OCI-LY7 (cell line): ENCODE measurements at regions not wholly inside any gene's neighbourhood (a gene's known extent, or its start where the extent isn't known, plus 50 kb on each side); places are given as distances from the start of the nearest gene placed in this dataset.

Experiments
- BruUV-seq: library from RNA; stranded (reverse); fragments of 400-500 nt; replicated peaks from 2 replicates; lab custom pipeline; 2021; lab: Mats Ljungman, UMichigan
- CTCF ChIA-PET: fragments of 300-600 bp; sonication (Branson Sonifier 250); formaldehyde crosslinking; loops from one replicate; lab custom pipeline; 2022; ENCODE audit warnings: antibody characterized with exemption; ENCODE audit not compliant: unreplicated experiment; lab: Charles Lee
- POLR2A ChIA-PET: fragments of 300-600 bp; sonication (Branson Sonifier 250); formaldehyde crosslinking; loops from one replicate; lab custom pipeline; 2022; ENCODE audit warnings: antibody characterized with exemption; lab: Charles Lee
- DNase-seq: peaks from one replicate; pipeline ENCODE4 v3.0.0-alpha.2; 2015; ENCODE audit warnings: low spot score
- H2AFZ ChIP-seq: fragments of 200-600 bp; sonication (generic), shearing (Covaris generic); 2 replicates; pipeline ENCODE4 v1.6.1; 2014; ENCODE audit warnings: mild to moderate bottlenecking, antibody characterized with exemption, low read length, moderate library complexity
- H3K27ac ChIP-seq: fragments of 200-600 bp; sonication (generic); 2 replicates; pipeline ENCODE4 v1.5.1; 2014; ENCODE audit warnings: mixed run types, low read depth, mild to moderate bottlenecking, moderate library complexity, low read length, inconsistent platforms; ENCODE audit not compliant: poor library complexity, severe bottlenecking
- H3K36me3 ChIP-seq: fragments of 200-600 bp; sonication (generic); 2 replicates; pipeline ENCODE4 v1.6.1; 2014; ENCODE audit warnings: mild to moderate bottlenecking, antibody characterized with exemption, low read length, moderate library complexity, mixed read lengths; ENCODE audit not compliant: insufficient read depth
- H3K4me1 ChIP-seq: fragments of 200-600 bp; sonication (generic); 2 replicates; pipeline ENCODE4 v1.5.1; 2014; ENCODE audit warnings: mild to moderate bottlenecking, low read length; ENCODE audit not compliant: insufficient read depth, poor library complexity, severe bottlenecking
- H3K4me2 ChIP-seq: fragments of 200-600 bp; sonication (generic); 2 replicates; pipeline ENCODE4 v1.6.1; 2014; ENCODE audit warnings: mild to moderate bottlenecking, low read length
- H3K4me3 ChIP-seq: fragments of 200-600 bp; sonication (generic); 2 replicates; pipeline ENCODE4 v1.5.1; 2014; ENCODE audit warnings: mild to moderate bottlenecking, low read depth, low read length; ENCODE audit not compliant: poor library complexity, severe bottlenecking
- H3K79me2 ChIP-seq: fragments of 200-600 bp; sonication (generic); 2 replicates; pipeline ENCODE4 v1.6.1; 2016; ENCODE audit warnings: low read depth, mild to moderate bottlenecking, low read length, moderate library complexity, mixed read lengths; ENCODE audit not compliant: insufficient read depth
- H3K9me2 ChIP-seq: fragments of 200-600 bp; sonication (generic); 2 replicates; pipeline ENCODE4 v1.6.1; 2016; ENCODE audit warnings: mild to moderate bottlenecking, low read length, mixed read lengths; ENCODE audit not compliant: insufficient read depth
- H3K9me3 ChIP-seq: fragments of 200-600 bp; sonication (generic); 2 replicates; pipeline ENCODE4 v1.6.1; 2014; ENCODE audit warnings: mild to moderate bottlenecking, mixed run types, low read length, mixed read lengths
- H4K20me1 ChIP-seq: fragments of 200-600 bp; sonication (generic); 2 replicates; pipeline ENCODE4 v1.6.1; 2014; ENCODE audit warnings: mild to moderate bottlenecking, antibody characterized with exemption, low read length, moderate library complexity, mixed read lengths; ENCODE audit not compliant: insufficient read depth
- EZH2phosphoT487 ChIP-seq: fragments of 200-600 bp; sonication (generic); IDR thresholded peaks from 2 replicates; pipeline ENCODE4 v1.6.1; 2018; ENCODE audit warnings: low read depth, borderline replicate concordance, mild to moderate bottlenecking, mixed run types, antibody characterized with exemption, low read length, moderate library complexity, mixed read lengths
- intact Hi-C: fragments of 100-400 bp; cut with micrococcal nuclease; formaldehyde crosslinking; loops from one replicate; pipeline ENCODE4 v1.10.0; 2022; ENCODE audit not compliant: unreplicated experiment
- TF ChIP-seq, protein P1 (sequence below): fragments of 200-600 bp; sonication (generic); conservative IDR thresholded peaks from 2 replicates; pipeline ENCODE4 v1.5.1; 2014; ENCODE audit warnings: mild to moderate bottlenecking, antibody characterized with exemption, low read length, moderate library complexity, mixed read lengths

DNA sequence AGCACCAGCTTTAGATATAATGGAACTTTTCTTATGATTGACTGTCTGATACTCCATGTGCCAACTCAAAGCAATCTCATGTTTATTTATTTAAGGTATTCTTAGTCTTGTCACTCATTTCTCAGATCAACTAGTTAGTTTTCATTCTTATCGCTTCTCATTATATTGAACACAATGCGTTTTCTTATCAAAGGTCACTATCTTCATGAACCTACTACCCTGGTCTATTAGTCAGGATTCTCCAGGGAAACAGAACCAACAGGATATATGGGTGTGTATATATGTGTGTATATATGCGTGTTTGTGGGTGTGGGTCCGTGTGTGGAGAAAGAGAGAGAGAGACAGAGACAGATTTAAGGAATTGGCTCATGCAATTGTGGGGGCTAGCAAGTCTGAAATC is 619.9 kb downstream of the ZEB2 start:
- no TSS peak for BruUV-seq
- no peak for DNase-seq
- Histone ChIP-seq H3K9me3 (no peaks in the 10 kb centered on the region), H3K36me3 (no peaks in the 10 kb centered on the region), H3K4me2 (no peak overlapping the region), H3K4me3 (no peak overlapping the region), H3K27ac (no peak overlapping the region), H3K9me2 (no peaks in the 10 kb centered on the region), H3K79me2 (no peaks in the 10 kb centered on the region), H4K20me1 (no peaks in the 10 kb centered on the region), H3K4me1 (no peaks in the 10 kb centered on the region), H2AFZ (no peak overlapping the region)
- intact Hi-C loops, result no loop called here
- TF ChIP-seq, protein P1, sequence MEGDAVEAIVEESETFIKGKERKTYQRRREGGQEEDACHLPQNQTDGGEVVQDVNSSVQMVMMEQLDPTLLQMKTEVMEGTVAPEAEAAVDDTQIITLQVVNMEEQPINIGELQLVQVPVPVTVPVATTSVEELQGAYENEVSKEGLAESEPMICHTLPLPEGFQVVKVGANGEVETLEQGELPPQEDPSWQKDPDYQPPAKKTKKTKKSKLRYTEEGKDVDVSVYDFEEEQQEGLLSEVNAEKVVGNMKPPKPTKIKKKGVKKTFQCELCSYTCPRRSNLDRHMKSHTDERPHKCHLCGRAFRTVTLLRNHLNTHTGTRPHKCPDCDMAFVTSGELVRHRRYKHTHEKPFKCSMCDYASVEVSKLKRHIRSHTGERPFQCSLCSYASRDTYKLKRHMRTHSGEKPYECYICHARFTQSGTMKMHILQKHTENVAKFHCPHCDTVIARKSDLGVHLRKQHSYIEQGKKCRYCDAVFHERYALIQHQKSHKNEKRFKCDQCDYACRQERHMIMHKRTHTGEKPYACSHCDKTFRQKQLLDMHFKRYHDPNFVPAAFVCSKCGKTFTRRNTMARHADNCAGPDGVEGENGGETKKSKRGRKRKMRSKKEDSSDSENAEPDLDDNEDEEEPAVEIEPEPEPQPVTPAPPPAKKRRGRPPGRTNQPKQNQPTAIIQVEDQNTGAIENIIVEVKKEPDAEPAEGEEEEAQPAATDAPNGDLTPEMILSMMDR, result no peak
- ChIA-PET POLR2A (no interaction called here), CTCF (no interaction called here)

DNA sequence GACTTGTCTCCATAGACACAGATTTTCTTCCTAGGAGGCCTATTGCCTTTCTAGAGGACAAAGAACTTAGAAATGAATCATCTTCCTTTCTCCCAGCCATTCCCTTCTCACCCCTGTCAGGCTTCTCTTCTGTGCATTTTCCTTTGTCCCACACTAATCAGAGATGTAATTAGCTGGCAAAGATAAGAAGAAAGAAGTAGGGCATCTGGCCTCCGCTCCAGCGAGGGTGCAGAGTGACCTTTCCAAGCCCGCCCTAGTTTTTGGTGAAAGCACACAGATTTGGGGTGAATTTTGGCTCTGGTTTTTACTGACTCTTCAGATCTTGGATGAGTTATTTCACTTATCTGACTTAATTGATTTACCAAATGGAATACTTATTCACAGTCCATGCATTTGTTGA is 626.5 kb downstream of the ZEB2 start:
- BruUV-seq, result no TSS peak
- no peak for DNase-seq
- Histone ChIP-seq H3K79me2 (no peaks in the 10 kb centered on the region), H4K20me1 (no peaks in the 10 kb centered on the region), H3K4me1 (no peaks in the 10 kb centered on the region), H3K36me3 (no peaks in the 10 kb centered on the region), H3K4me2 (no peak overlapping the region), H3K4me3 (no peak overlapping the region), H2AFZ (no peak overlapping the region), H3K9me2 (no peaks in the 10 kb centered on the region), H3K9me3 (no peaks in the 10 kb centered on the region), H3K27ac (no peak overlapping the region)
- no peak for TF ChIP-seq EZH2phosphoT487
- TF ChIP-seq, protein P1, result no peak
- ChIA-PET POLR2A (interaction anchor here (1.2 kb wide), 1 partner anchor 9 kb away, joined by 5 read pairs; no protein-coding TSS in a partner anchor), CTCF (no interaction called here)
- intact Hi-C loops, result no loop called here

DNA sequence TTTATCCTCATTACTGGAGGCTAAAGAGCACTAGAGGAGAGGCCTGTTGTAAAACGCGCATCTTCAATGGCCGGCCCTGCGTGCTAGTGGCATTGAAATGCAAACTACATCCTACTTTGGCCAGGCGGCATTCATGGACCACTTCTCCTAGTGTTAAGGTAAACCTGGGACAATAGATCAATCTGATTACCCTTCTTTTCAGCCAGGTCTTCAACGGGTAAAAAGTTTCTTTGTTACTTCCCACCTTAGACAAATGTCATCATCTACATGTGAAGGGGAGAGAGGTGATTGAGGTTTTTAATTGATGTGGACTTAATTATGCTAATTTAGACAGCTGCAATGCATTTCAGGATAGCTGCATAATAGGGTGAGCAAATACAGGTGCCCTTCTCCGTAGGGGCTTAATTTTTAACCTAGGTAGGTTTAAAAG is 628.0 kb downstream of the ZEB2 start:
- POLR2A ChIA-PET, result no interaction called here

More for the DNA sequence above, 628.0 kb downstream of the ZEB2 start:
- Histone ChIP-seq H3K4me1 (no peaks in the 10 kb centered on the region), H3K27ac (no peak overlapping the region), H3K9me2 (no peaks in the 10 kb centered on the region), H2AFZ (no peak overlapping the region), H3K4me3 (no peak overlapping the region), H4K20me1 (no peaks in the 10 kb centered on the region), H3K79me2 (no peaks in the 10 kb centered on the region), H3K36me3 (no peaks in the 10 kb centered on the region), H3K9me3 (no peaks in the 10 kb centered on the region), H3K4me2 (no peak overlapping the region)
- CTCF ChIA-PET, result no interaction called here
- no peak for DNase-seq
- intact Hi-C loops, result no loop called here
- TF ChIP-seq, protein P1, result no peak
- no peak for TF ChIP-seq EZH2phosphoT487
- BruUV-seq, result no TSS peak
